ENCODE measurements at regions not wholly inside any gene's neighbourhood (a gene's known extent, or its start where the extent isn't known, plus 50 kb on each side); places are given as distances from the start of the nearest gene placed in this dataset.

DNA sequence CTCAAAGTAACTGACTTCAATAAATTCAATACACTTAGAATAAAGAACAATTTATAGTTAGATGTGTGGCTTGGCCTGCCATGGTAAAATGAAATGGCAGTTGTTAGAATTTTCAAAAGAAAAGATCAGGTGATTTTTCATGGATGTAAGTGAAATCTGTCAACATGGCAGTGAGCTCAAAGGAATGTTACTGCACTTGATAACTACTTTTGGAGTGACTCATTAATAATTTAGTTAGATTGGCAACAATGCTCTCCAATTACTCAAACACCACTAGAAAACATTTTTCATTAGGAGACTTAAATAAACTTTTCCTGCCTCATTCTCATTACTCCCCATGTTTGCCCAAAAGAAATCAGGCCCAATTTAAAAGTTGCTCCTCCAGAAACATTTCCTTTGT lies 860.2 kb upstream of the AMELY start:
- H3K4me2 ChIP-seq (ENCODE audit: low read length) = no peak overlapping the region
- no peak overlapping the region for H3K4me3 ChIP-seq (ENCODE audit: low read length)

DNA sequence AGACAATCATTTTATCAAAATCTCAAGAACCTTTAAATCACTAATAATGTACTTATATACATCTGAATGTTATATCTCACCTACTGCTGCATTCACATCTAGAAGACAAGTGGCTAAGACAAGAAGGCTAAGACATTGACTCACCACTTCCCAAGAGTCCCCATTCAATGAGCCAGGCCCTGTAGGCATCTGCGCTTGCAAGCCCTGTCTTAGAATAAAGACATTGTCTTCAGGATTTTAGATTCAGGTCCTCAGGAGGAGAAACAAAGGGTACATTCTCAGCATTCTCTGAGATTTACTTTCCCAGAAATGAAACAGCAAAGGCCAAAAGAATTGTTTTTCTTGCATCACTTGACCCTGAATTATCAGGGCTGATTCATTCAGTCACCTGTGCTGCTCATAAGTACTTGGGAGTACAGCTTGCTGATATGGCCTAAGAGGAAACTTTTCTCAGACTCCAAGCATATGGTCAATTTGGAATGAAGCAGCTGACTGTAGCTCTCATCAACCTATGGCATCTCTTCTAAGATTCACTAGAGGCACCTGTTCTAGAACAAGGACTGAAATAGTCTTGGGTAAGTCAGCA lies 858.3 kb upstream of the AMELY start:
- H3K9ac ChIP-seq (ENCODE audit: low read length) = no peak overlapping the region
- H3K27ac ChIP-seq (ENCODE audit: low read length) = no peak overlapping the region
- no peaks in the 10 kb centered on the region for H4K20me1 ChIP-seq (ENCODE audit: insufficient read depth, low read length)
- no peaks in the 10 kb centered on the region for H3K36me3 ChIP-seq (replicated peaks; ENCODE audit: low read depth, low read length)
- H3K79me2 ChIP-seq (ENCODE audit: low read length) = no peaks in the 10 kb centered on the region
- no peaks in the 10 kb centered on the region for H3K4me1 ChIP-seq (ENCODE audit: low read length)
- no peak overlapping the region for H2AFZ ChIP-seq (ENCODE audit: low read depth, low read length)
- no peak overlapping the region for H3K4me3 ChIP-seq (ENCODE audit: low read length)
- no peaks in the 10 kb centered on the region for H3K27me3 ChIP-seq (ENCODE audit: low read depth, low read length)
- no peaks in the 10 kb centered on the region for H3K9me3 ChIP-seq (ENCODE audit: insufficient read depth, low read length)
- TF ChIP-seq EZH2phosphoT487 (IDR thresholded peaks at IDR 0.05; ENCODE audit: low read depth) (no peak), CTCF (IDR thresholded peaks at IDR 0.05; ENCODE audit: low read depth, low read length) (no peak)
- H3K4me2 ChIP-seq (ENCODE audit: low read length) = no peak overlapping the region

More for the DNA sequence above, 860.2 kb upstream of the AMELY start:
- Histone ChIP-seq H2AFZ (ENCODE audit: low read depth, low read length) (no peak overlapping the region), H3K9me3 (ENCODE audit: insufficient read depth, low read length) (no peaks in the 10 kb centered on the region), H3K4me1 (ENCODE audit: low read length) (peaks cover 9% of the 10 kb centered on the region), H3K27me3 (ENCODE audit: low read depth, low read length) (no peaks in the 10 kb centered on the region), H3K9ac (ENCODE audit: low read length) (no peak overlapping the region), H3K36me3 (replicated peaks; ENCODE audit: low read depth, low read length) (no peaks in the 10 kb centered on the region), H3K79me2 (ENCODE audit: low read length) (no peaks in the 10 kb centered on the region), H3K27ac (ENCODE audit: low read length) (no peak overlapping the region), H4K20me1 (ENCODE audit: insufficient read depth, low read length) (no peaks in the 10 kb centered on the region)
- TF ChIP-seq CTCF (IDR thresholded peaks at IDR 0.05; ENCODE audit: low read depth, low read length) = no peak
- no peak for TF ChIP-seq EZH2phosphoT487 (IDR thresholded peaks at IDR 0.05; ENCODE audit: low read depth)

GRCh38 chrY:7768901-7769300 lies 857.3 kb upstream of the AMELY start:
- Histone ChIP-seq H3K4me2 (ENCODE audit: low read length) (no peak overlapping the region), H3K4me3 (ENCODE audit: low read length) (no peak overlapping the region), H4K20me1 (ENCODE audit: insufficient read depth, low read length) (no peaks in the 10 kb centered on the region), H3K4me1 (ENCODE audit: low read length) (no peaks in the 10 kb centered on the region), H2AFZ (ENCODE audit: low read depth, low read length) (no peak overlapping the region), H3K27ac (ENCODE audit: low read length) (no peak overlapping the region), H3K36me3 (replicated peaks; ENCODE audit: low read depth, low read length) (no peaks in the 10 kb centered on the region), H3K9ac (ENCODE audit: low read length) (no peak overlapping the region), H3K79me2 (ENCODE audit: low read length) (no peaks in the 10 kb centered on the region), H3K27me3 (ENCODE audit: low read depth, low read length) (no peaks in the 10 kb centered on the region), H3K9me3 (ENCODE audit: insufficient read depth, low read length) (no peaks in the 10 kb centered on the region)
- no peak for TF ChIP-seq CTCF (IDR thresholded peaks at IDR 0.05; ENCODE audit: low read depth, low read length)

DNA sequence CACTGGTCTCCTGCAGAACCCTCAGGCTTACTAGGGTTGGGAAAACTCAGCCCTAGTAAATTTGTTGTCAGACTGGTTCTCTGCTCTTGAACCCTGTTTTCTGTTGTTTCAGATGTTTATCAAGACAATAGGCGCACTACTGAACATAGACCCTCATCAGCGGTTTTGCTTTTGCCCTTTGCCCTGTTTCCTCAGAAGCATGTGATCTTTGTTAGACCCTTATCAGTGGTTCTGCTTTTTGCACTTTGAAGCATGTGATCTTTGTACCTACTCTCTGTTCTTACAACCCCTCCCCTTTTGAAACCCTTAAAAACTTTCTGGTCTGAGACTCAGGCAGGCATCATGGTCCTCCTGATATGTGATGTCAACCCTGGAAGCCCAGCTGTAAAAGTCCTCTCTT lies 842.2 kb upstream of the AMELY start:
- Histone ChIP-seq H3K27ac (ENCODE audit: low read length) (no peak overlapping the region), H3K4me1 (ENCODE audit: low read length) (peaks cover 12% of the 10 kb centered on the region; the same call in 1 of the 2 replicates), H3K9me3 (ENCODE audit: insufficient read depth, low read length) (no peaks in the 10 kb centered on the region), H3K27me3 (ENCODE audit: low read depth, low read length) (no peaks in the 10 kb centered on the region), H3K36me3 (replicated peaks; ENCODE audit: low read depth, low read length) (no peaks in the 10 kb centered on the region), H3K9ac (ENCODE audit: low read length) (no peak overlapping the region), H3K4me3 (ENCODE audit: low read length) (no peak overlapping the region), H2AFZ (ENCODE audit: low read depth, low read length) (no peak overlapping the region), H3K79me2 (ENCODE audit: low read length) (no peaks in the 10 kb centered on the region), H4K20me1 (ENCODE audit: insufficient read depth, low read length) (no peaks in the 10 kb centered on the region), H3K4me2 (ENCODE audit: low read length) (no peak overlapping the region)
- TF ChIP-seq CTCF (IDR thresholded peaks at IDR 0.05; ENCODE audit: low read depth, low read length) (no peak), EZH2phosphoT487 (IDR thresholded peaks at IDR 0.05; ENCODE audit: low read depth) (no peak)

All from OCI-LY3 (cell line).